Mesenchymal stem cell (in vitro differentiated cells and primary cell): ENCODE measurements at regions not wholly inside any gene's neighbourhood (a gene's known extent, or its start where the extent isn't known, plus 50 kb on each side); places are given as distances from the start of the nearest gene placed in this dataset.

Experiments
- DNase-seq: peaks from one replicate; pipeline ENCODE4 v3.0.0-alpha.2; 2013
- H2AFZ ChIP-seq: one replicate; pipeline ENCODE4 v1.6.1; 2013; ENCODE audit warnings: low read depth, mild to moderate bottlenecking, control low read depth, inconsistent platforms, low read length, moderate library complexity
- H2AK5ac ChIP-seq: 2 replicates; pipeline ENCODE4 v1.6.1; 2013; ENCODE audit warnings: low read length, moderate library complexity, mild to moderate bottlenecking, inconsistent platforms; ENCODE audit not compliant: severe bottlenecking
- H2BK120ac ChIP-seq: one replicate; pipeline ENCODE4 v1.6.1; 2013; ENCODE audit warnings: low read depth, mild to moderate bottlenecking, inconsistent platforms, low read length, moderate library complexity
- H2BK12ac ChIP-seq, 2 experiments: one replicate each; pipeline ENCODE4 v1.6.1; 2013; ENCODE audit warnings: inconsistent platforms in 2 of 2, low read length in 2 of 2, mild to moderate bottlenecking in 2 of 2, moderate library complexity in 2 of 2, control low read depth in 1 of 2
- H2BK15ac ChIP-seq: one replicate; pipeline ENCODE4 v1.6.1; 2013; ENCODE audit warnings: mild to moderate bottlenecking, low read depth, inconsistent platforms; ENCODE audit not compliant: poor library complexity, severe bottlenecking
- H2BK5ac ChIP-seq: 2 replicates; pipeline ENCODE4 v1.6.1; 2013; ENCODE audit warnings: low read depth, mild to moderate bottlenecking, low read length, control low read depth, inconsistent platforms; ENCODE audit not compliant: poor library complexity, severe bottlenecking
- H3K14ac ChIP-seq, 2 experiments: one replicate each; pipeline ENCODE4 v1.6.1; 2013; ENCODE audit warnings: inconsistent platforms in 2 of 2, low read length in 2 of 2, control low read depth in 1 of 2, mild to moderate bottlenecking in 1 of 2, moderate library complexity in 1 of 2
- H3K18ac ChIP-seq, 2 experiments: one replicate each; pipeline ENCODE4 v1.6.1; 2013; ENCODE audit warnings: inconsistent platforms in 2 of 2, low read length in 2 of 2, control low read depth in 1 of 2, low read depth in 1 of 2, mild to moderate bottlenecking in 1 of 2
- H3K23ac ChIP-seq, 2 experiments: one replicate each; pipeline ENCODE4 v1.6.1; 2013; ENCODE audit warnings: inconsistent platforms in 2 of 2, low read length in 2 of 2, mild to moderate bottlenecking in 2 of 2, moderate library complexity in 2 of 2, control low read depth in 1 of 2
- H3K27ac ChIP-seq: 2 replicates; pipeline ENCODE4 v1.5.1; 2013; ENCODE audit warnings: mild to moderate bottlenecking, moderate library complexity, low read length, control low read depth, inconsistent platforms; ENCODE audit not compliant: poor library complexity, severe bottlenecking
- H3K27me3 ChIP-seq, 2 experiments: 2 replicates each; pipeline versions ENCODE4 v1.6.1 to v1.7.0; 2013; ENCODE audit warnings: low read length in 2 of 2, mild to moderate bottlenecking in 2 of 2, moderate library complexity in 2 of 2, control low read depth in 1 of 2, inconsistent platforms in 1 of 2; ENCODE audit not compliant: control insufficient read depth in 1 of 2, insufficient read depth in 1 of 2
- H3K36me3 ChIP-seq, 2 experiments: 2 replicates each; pipeline versions ENCODE4 v1.6.1 to v1.7.0; 2013; ENCODE audit warnings: low read length in 2 of 2, control low read depth in 1 of 2, inconsistent platforms in 1 of 2, low read depth in 1 of 2, mild to moderate bottlenecking in 1 of 2; ENCODE audit not compliant: insufficient read depth in 2 of 2, control insufficient read depth in 1 of 2
- H3K4ac ChIP-seq, 2 experiments: one replicate each; pipeline ENCODE4 v1.6.1; 2013; ENCODE audit warnings: inconsistent platforms in 2 of 2, low read length in 2 of 2, mild to moderate bottlenecking in 2 of 2, moderate library complexity in 2 of 2, control low read depth in 1 of 2, low read depth in 1 of 2
- H3K4me1 ChIP-seq: 2 replicates; pipeline ENCODE4 v1.6.1; 2013; ENCODE audit warnings: low read depth, low read length, control low read depth; ENCODE audit not compliant: control insufficient read depth, insufficient read depth
- H3K4me2 ChIP-seq: 2 replicates; pipeline ENCODE4 v1.6.1; 2013; ENCODE audit warnings: low read length, mild to moderate bottlenecking, inconsistent platforms; ENCODE audit not compliant: poor library complexity, severe bottlenecking
- H3K4me3 ChIP-seq, 2 experiments: 2 replicates each; pipeline versions ENCODE4 v1.5.1 to v1.7.0; 2013; ENCODE audit warnings: low read length in 2 of 2, mild to moderate bottlenecking in 2 of 2, control low read depth in 1 of 2, low read depth in 1 of 2; ENCODE audit not compliant: insufficient read depth in 1 of 2
- H3K79me1 ChIP-seq: replicated peaks from 2 replicates; pipeline ENCODE4 v1.6.1; 2013; ENCODE audit warnings: mild to moderate bottlenecking, control low read depth, low read length, inconsistent platforms; ENCODE audit not compliant: poor library complexity, severe bottlenecking
- H3K9ac ChIP-seq: 2 replicates; pipeline ENCODE4 v1.7.0; 2013; ENCODE audit warnings: mild to moderate bottlenecking, low read length, moderate library complexity
- H3K9me3 ChIP-seq: 2 replicates; pipeline ENCODE4 v1.7.0; 2013; ENCODE audit warnings: mild to moderate bottlenecking, low read length; ENCODE audit not compliant: control insufficient read depth
- H4K8ac ChIP-seq: one replicate; pipeline ENCODE4 v1.6.1; 2013; ENCODE audit warnings: inconsistent platforms, mild to moderate bottlenecking, low read length, moderate library complexity
- H4K91ac ChIP-seq: one replicate; pipeline ENCODE4 v1.6.1; 2013; ENCODE audit warnings: mild to moderate bottlenecking, low read length, inconsistent platforms
- WGBS: methylation state at CpG from one replicate; pipeline ENCODE4 v1.1.7; 2013; ENCODE audit warnings: mixed read lengths; 5-methylcytosine and 5-hydroxymethylcytosine counted together

DNA sequence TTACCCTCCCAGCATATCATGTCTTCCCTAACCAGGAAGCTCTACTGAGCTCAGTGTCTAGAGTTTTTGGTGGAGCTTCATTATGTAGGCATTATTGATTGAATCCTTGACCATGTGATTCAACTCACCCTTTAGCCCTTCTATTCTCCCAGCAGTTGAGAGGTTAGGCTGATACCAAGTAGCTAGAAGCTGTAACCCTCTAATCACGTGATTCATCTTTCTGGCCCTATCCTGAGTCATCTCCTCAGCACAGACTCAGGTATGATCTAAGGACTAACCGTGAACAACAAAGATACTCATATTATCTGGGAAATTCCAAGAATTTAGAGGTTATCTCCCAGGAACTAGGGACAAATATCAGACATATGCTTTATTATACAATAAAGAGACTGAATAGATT, 625.5 kb downstream of the JRKL start:
- H3K9ac ChIP-seq, result no peak overlapping the region
- H2AFZ ChIP-seq, result no peak overlapping the region
- no peak overlapping the region for H2AK5ac ChIP-seq
- H3K4ac ChIP-seq, result no peak overlapping the region
- no peaks in the 10 kb centered on the region for H3K9me3 ChIP-seq
- no peak overlapping the region for H3K14ac ChIP-seq
- H3K27ac ChIP-seq, result no peak overlapping the region
- no peaks in the 10 kb centered on the region for H3K27me3 ChIP-seq
- H2BK12ac ChIP-seq, result no peak overlapping the region
- WGBS, result 57% methylated on average over 2 of the region's 2 CpGs
- H3K18ac ChIP-seq, result no peak overlapping the region
- DNase-seq, result no peak
- no peak overlapping the region for H2BK5ac ChIP-seq
- H4K8ac ChIP-seq, result no peak overlapping the region
- H2BK120ac ChIP-seq, result no peak overlapping the region
- no peaks in the 10 kb centered on the region for H3K4me1 ChIP-seq
- no peaks in the 10 kb centered on the region for H3K79me1 ChIP-seq
- H3K4me2 ChIP-seq, result no peak overlapping the region
- no peak overlapping the region for H2BK15ac ChIP-seq
- no peak overlapping the region for H3K4me3 ChIP-seq
- no peaks in the 10 kb centered on the region for H3K36me3 ChIP-seq
- no peak overlapping the region for H4K91ac ChIP-seq
- no peak overlapping the region for H3K23ac ChIP-seq

DNA sequence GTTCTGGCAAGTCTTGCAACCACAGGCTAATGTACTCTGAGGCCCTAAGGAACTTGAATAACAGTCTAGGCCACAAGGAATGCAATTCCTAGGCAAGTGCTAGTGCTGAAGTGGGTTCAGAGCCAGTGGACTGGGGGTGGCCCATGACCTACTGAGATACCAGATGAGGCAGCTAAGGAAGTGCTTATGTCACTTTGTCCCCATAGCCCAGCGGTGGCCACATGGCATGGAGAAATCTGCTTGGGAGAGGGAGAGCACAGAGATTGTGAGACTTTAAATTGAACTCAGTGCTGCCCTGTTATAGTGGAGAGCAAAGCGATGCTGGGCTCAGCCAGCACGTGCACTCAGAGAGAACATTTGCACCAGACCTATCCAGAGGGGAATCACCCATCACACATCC, 629.5 kb downstream of the JRKL start:
- no peak overlapping the region for H3K4ac ChIP-seq
- no peak overlapping the region for H2AK5ac ChIP-seq
- no peak for DNase-seq
- no peaks in the 10 kb centered on the region for H3K4me1 ChIP-seq
- 85% methylated on average over 3 of the region's 3 CpGs for WGBS
- H3K4me2 ChIP-seq, result no peak overlapping the region
- H3K9ac ChIP-seq, result no peak overlapping the region
- H3K27ac ChIP-seq, result no peak overlapping the region
- no peak overlapping the region for H2BK120ac ChIP-seq
- H3K27me3 ChIP-seq, result no peaks in the 10 kb centered on the region
- H3K4me3 ChIP-seq, result no peak overlapping the region
- H4K8ac ChIP-seq, result no peak overlapping the region
- H3K9me3 ChIP-seq, result peaks cover 5% of the 10 kb centered on the region
- no peak overlapping the region for H2BK12ac ChIP-seq
- H4K91ac ChIP-seq, result no peak overlapping the region
- H3K18ac ChIP-seq, result no peak overlapping the region
- no peak overlapping the region for H2AFZ ChIP-seq
- H3K14ac ChIP-seq, result no peak overlapping the region
- no peak overlapping the region for H2BK5ac ChIP-seq
- no peaks in the 10 kb centered on the region for H3K79me1 ChIP-seq
- no peak overlapping the region for H3K23ac ChIP-seq
- no peak overlapping the region for H2BK15ac ChIP-seq
- no peaks in the 10 kb centered on the region for H3K36me3 ChIP-seq

DNA sequence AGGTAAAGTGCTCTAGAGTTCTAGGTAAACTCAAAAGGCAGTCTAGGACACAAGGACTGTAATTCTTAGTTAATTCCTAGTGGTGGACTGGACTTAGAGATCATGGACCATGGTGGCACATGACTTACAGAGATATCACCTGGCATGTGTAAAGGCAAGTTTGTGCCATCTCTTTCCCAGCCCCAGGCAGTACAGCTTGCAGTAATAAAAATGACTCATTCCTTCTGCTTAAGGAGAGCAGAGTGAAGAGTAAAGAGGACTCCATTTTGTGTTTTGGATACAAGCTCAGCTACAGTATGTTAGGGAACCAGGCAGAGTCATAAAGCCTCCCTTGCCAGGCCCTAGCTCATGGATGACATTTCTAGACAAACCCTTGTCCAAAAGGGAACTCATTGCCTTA, 629.9 kb downstream of the JRKL start:
- H2BK12ac ChIP-seq, result no peak overlapping the region
- peaks cover 5% of the 10 kb centered on the region for H3K9me3 ChIP-seq
- H2BK15ac ChIP-seq, result no peak overlapping the region
- H3K4me2 ChIP-seq, result no peak overlapping the region
- no peaks in the 10 kb centered on the region for H3K4me1 ChIP-seq
- no peaks in the 10 kb centered on the region for H3K79me1 ChIP-seq
- no peak overlapping the region for H3K9ac ChIP-seq
- no peak overlapping the region for H3K14ac ChIP-seq
- no peak overlapping the region for H2AFZ ChIP-seq
- H4K8ac ChIP-seq, result no peak overlapping the region
- no peak overlapping the region for H3K4me3 ChIP-seq
- no peak overlapping the region for H3K18ac ChIP-seq
- no peak overlapping the region for H3K4ac ChIP-seq
- H3K23ac ChIP-seq, result no peak overlapping the region
- H3K27me3 ChIP-seq, result no peaks in the 10 kb centered on the region
- no peak for DNase-seq
- H2AK5ac ChIP-seq, result no peak overlapping the region
- H3K27ac ChIP-seq, result no peak overlapping the region
- H4K91ac ChIP-seq, result no peak overlapping the region
- H2BK120ac ChIP-seq, result no peak overlapping the region
- H3K36me3 ChIP-seq, result no peaks in the 10 kb centered on the region
- H2BK5ac ChIP-seq, result no peak overlapping the region

DNA sequence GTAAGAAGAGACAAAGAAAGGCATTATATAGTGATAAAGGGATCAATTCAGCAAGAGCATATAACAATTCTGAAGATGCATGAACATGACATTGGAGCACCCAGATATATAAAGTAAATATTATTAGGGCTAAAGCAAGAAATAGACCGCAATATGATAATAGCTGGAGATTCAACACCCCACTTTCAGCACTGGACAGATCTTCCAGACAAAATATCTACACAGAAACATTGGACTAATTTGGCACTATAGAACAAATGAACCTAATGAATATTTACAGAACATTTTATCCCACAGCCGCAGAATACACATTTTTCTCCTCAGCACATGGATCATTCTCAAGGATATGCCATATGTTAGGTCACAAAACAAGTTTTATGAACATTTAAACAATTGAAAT, 633.1 kb downstream of the JRKL start:
- 64% methylated on average over 2 of the region's 2 CpGs for WGBS
- peaks cover 5% of the 10 kb centered on the region for H3K9me3 ChIP-seq
- no peak overlapping the region for H3K4me2 ChIP-seq
- no peaks in the 10 kb centered on the region for H3K79me1 ChIP-seq
- no peak overlapping the region for H2AFZ ChIP-seq
- no peak overlapping the region for H2AK5ac ChIP-seq
- H3K23ac ChIP-seq, result no peak overlapping the region
- no peaks in the 10 kb centered on the region for H3K4me1 ChIP-seq
- no peaks in the 10 kb centered on the region for H3K36me3 ChIP-seq
- H3K14ac ChIP-seq, result no peak overlapping the region
- no peak for DNase-seq
- H3K27me3 ChIP-seq, result no peaks in the 10 kb centered on the region
- no peak overlapping the region for H3K27ac ChIP-seq
- no peak overlapping the region for H4K8ac ChIP-seq
- H4K91ac ChIP-seq, result no peak overlapping the region
- H3K9ac ChIP-seq, result no peak overlapping the region
- H3K4me3 ChIP-seq, result no peak overlapping the region
- H3K4ac ChIP-seq, result no peak overlapping the region
- no peak overlapping the region for H3K18ac ChIP-seq
- H2BK15ac ChIP-seq, result no peak overlapping the region
- no peak overlapping the region for H2BK5ac ChIP-seq
- no peak overlapping the region for H2BK120ac ChIP-seq
- H2BK12ac ChIP-seq, result no peak overlapping the region
